Right hindlimb (tissue), 1 donor: ENCODE measurements at regions not wholly inside any gene's neighbourhood (a gene's known extent, or its start where the extent isn't known, plus 50 kb on each side); places are given as distances from the start of the nearest gene placed in this dataset.
A peak's percentile ranks its signal among the peaks of the same experiment; 100 is the strongest.
"Not testable (repeated sequence)": the region's sequence is repeated elsewhere in the genome, so short reads cannot be mapped to it uniquely, and the experiment has no call there.

ENCODE experiments used
- DNase-seq: peaks from one replicate; pipeline ENCODE4 v3.0.0-alpha.2; 2018

- DNase-seq = no peak
Measured at GRCh38 chr2:125371867-125372266, 1284.1 kb upstream of the GYPC start.

GRCh38 chr2:125373293-125373692 is 1282.7 kb upstream of the GYPC start:
- DNase-seq = no peak

DNA sequence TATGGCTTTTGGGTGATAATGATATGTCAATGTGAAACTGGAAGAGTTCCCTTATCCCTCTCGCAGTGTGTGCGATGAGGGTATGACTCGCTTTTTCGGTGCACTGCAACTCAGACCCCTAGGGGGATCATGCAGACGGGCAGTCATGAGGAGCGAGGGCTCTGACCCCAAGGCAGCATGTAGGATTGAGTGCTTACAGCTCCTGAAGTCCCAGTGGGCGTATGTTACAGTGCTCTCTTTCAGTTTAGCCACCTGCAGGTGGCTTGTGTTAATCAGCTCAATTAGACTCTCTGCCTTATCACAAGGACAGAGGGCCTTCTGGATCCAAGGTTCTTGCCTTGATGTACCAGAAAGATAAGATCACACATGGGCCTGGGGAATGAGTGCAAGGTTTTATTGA is 1269.9 kb upstream of the GYPC start:
- DNase-seq = no peak

GRCh38 chr2:125397535-125398251 is 1258.3 kb upstream of the GYPC start:
- no peak for DNase-seq

- DNase-seq = no peak
Measured at GRCh38 chr2:125398738-125399524, 1257.0 kb upstream of the GYPC start.

- peak; percentile 30 for DNase-seq
Measured at GRCh38 chr2:125405816-125406215, 1250.1 kb upstream of the GYPC start.

- no peak for DNase-seq
Measured at GRCh38 chr2:125408874-125409538, 1247.0 kb upstream of the GYPC start.

- no peak for DNase-seq
Measured at GRCh38 chr2:125418483-125418882, 1237.5 kb upstream of the GYPC start.

GRCh38 chr2:125422198-125422770 is 1233.7 kb upstream of the GYPC start:
- DNase-seq = not testable (repeated sequence)

GRCh38 chr2:125424266-125424785 is 1231.6 kb upstream of the GYPC start:
- no peak for DNase-seq

GRCh38 chr2:125427721-125428315 is 1228.1 kb upstream of the GYPC start:
- no peak for DNase-seq

DNA sequence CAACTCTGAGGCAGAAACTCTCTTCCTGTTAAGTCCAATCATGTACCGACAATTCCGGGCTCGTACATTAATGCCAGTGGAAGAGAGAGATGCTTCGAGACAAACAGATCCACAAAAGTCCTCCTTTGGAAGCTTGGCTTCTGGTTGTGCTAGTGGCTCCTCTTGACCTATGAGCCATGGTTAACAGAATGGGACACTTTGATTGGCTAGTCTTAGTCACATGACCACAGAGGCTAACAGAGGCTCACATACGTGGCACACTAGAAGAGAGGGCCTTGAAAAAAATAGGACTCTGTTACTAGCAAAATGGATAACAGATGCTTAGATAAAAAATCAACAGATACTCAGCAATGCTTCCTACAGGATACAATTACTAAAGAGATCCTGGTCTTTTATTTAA is 1211.9 kb upstream of the GYPC start:
- DNase-seq = no peak

- no peak for DNase-seq
Measured at GRCh38 chr2:125445495-125445894, 1210.5 kb upstream of the GYPC start.

DNA sequence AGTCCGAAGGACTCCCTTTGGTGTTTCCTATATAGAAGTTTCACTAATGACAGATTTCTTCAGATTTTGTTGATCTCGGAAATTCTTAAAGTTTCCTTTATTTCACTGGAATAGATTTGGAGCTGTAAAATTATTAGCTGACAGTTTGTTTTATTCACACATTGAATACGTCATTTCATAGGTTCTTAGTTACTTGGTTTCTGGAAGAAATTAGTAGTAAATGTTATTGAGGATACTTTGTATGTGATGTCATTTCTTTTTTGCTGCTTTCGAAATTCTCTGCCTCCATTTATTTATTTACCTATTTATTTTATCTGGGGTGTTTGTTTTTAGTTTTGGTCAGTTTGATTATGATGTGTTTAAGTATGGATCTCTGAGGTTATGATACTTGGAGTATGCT is 1205.9 kb upstream of the GYPC start:
- no peak for DNase-seq

GRCh38 chr2:125455110-125455509 is 1200.8 kb upstream of the GYPC start:
- no peak for DNase-seq

GRCh38 chr2:125456693-125457363 is 1199.1 kb upstream of the GYPC start:
- DNase-seq = peak; percentile 15

- no peak for DNase-seq
Measured at GRCh38 chr2:125471963-125472362, 1184.0 kb upstream of the GYPC start.

DNA sequence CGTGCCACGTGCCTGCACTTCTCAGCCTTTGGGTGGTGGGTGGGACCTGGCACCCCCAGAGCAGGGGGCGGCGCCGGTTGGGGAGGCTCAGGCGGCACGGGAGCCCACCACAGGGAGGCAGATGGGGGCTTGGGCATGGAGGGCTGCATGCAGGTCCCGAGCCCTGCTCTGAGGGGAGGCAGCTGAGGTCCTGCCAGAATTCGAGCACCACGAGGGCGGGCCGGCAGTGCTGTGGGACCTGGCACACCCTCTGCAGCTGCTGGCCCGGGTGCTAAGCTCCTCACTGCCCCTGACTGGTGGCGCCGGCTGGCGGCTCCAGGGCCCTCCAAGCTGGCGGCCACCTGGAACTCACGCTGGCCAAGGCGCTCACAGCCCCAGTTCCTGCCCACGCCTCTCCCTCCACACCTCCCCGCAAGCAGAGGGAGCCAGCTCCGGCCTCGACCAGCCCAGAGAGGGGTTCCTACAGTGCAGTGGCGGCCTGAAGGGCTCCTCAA is 1176.8 kb upstream of the GYPC start:
- no peak for DNase-seq

DNA sequence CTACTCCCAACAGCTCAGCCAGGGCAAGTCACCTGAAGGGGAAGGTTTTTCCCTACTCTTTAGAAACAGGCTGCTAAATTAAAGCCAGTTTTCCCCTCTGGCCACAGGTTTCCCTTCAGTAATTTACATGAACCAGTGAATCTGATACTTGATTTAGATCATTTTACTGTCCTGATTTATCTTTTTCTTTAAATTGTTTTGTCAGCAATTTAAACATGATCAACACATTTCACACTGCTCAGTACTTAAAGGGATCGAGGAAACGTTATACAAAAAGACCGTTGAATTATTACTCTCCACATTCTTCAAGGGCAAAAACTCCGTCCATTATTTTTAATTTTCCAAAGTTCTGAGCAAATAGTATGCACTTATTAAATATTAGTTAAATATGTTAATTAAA is 1165.7 kb upstream of the GYPC start:
- DNase-seq = no peak

DNA sequence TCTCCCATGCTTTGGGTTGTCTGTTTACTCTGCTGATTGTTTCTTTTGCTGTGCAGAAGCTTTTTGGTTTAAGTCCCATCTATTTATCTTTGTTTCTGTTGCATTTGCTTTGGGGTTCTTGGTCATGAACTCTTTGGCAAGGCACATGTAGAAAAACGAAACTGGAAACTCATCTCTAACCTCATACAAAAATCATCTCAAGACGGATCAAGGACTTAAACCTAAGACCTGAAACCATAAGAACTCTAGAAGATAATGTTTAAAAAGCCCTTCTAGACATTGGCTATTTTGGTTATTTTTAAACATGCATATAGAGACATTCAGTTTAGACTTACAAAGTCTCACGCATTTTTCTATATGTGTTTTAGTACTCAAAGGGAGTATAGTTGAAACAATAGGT is 1164.3 kb upstream of the GYPC start:
- DNase-seq = no peak

GRCh38 chr2:125512313-125512712 is 1143.6 kb upstream of the GYPC start:
- no peak for DNase-seq

DNA sequence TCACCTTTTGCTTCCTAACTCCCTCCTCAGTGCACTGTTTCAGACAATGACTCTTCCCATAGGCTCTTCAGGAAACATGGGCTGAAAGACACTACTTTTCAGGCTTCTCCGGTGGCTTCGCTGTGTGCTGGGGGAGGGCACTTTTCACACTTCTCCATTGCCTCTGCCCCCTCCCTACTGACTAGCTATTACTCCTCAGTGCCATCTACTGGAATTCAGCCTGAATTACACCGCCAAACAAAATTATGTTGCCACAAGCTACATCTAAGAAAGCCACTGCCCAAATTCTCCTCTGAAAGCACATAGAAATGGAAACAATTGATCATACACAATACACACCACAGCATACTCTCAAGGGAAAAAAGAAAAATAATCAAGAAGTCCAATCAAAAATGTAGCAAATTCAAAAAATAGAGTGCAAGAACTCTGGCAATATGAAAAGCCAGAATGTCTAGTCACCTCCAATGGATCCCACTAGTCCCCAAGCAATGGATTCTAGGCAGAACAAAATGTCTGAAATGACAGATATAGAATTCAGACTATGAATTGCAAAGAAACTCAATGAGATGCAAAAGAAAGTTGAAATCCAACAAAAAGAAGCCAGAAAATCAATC is 1139.4 kb upstream of the GYPC start:
- DNase-seq = no peak
